Adrenal gland (tissue), 5 donors: ENCODE measurements at regions not wholly inside any gene's neighbourhood (a gene's known extent, or its start where the extent isn't known, plus 50 kb on each side); places are given as distances from the start of the nearest gene placed in this dataset.

Experiments used
- CTCF ChIP-seq, 6 experiments: fragments of 450-650 bp in 4 of 6; fragments of 200-600 bp in 2 of 6; sonication (generic) in 1 of 6; IDR thresholded peaks; 1 replicate in 5 of 6; 2 replicates in 1 of 6; pipeline versions ENCODE4 v1.5.1 to v1.8.0; 2016 to 2021; ENCODE audit warnings: antibody characterized with exemption in 6 of 6, mild to moderate bottlenecking in 2 of 6, moderate library complexity in 1 of 6
- POLR2A ChIP-seq, 2 donors: fragments of 450-650 bp; IDR thresholded peaks; one replicate each; pipeline ENCODE4 v1.6.1; 2017; ENCODE audit warnings: antibody characterized with exemption in 2 of 2, mild to moderate bottlenecking in 2 of 2, moderate library complexity in 1 of 2
- donor health status: DM: no; HTN: no; CAD: no.

- TF ChIP-seq CTCF (IDR thresholded peaks at IDR 0.05), result no peak
- no peak for TF ChIP-seq POLR2A (IDR thresholded peaks at IDR 0.05)
Observed at GRCh38 chr1:67898033-67898726, 64.9 kb upstream of the GNG12 start.
